ENCODE measurements at regions not wholly inside any gene's neighbourhood (a gene's known extent, or its start where the extent isn't known, plus 50 kb on each side); places are given as distances from the start of the nearest gene placed in this dataset.

DNA sequence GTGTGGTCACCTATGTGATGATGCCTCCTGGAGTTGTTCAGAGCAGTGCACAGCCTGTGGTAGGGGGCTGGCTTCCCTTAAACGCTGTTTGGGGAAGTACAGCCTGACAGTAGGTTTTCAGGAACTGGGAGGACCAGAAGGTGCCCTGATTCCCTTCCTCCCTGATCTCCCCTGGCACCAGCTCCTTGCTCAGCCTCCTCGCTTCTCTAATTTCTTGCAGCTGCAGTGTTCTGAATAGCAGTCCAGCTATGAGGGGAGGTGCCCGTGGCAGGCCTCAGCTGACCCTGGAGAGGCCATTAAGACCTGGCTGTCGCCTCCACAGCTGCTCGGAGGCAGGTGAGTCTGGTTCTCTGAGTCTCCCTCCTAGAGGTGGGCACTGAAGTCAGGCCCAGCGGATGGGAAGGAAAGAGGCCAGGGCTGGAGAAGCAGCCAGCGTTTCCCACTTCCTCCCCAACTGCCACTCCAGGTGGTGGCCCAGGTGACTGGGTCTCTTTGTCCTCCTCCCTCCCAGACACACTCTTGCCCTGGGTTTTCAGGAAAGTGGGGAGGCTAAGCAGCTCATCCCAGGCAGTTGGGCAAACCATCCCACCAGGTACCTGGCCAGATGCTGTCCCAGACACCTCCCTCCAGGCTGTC is 52.0 kb upstream of the RPL11 start:
- DNase-seq: no peak

DNA sequence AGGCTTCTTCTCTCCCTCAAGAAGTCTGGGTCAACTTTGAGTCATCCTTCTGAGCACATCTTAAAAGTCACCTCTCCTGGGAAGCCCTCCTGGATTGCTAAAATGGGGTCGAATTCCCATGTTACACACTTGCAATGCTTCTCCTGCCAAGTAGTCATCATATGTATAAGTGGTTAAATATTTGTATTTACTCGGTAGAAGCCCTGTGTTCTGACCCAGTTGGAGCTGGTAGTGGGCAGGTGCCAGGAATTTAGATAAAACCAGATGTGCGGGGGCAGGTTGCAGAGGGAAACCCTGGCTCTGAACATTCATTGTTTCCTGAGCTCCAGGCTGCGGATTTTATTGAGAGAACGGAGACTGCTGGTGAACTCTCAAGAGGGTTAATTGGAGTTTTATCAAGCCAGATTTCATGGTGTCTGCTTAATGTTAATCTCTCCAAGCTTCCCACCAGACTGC is 52.8 kb upstream of the RPL11 start:
- no peak for DNase-seq

DNA sequence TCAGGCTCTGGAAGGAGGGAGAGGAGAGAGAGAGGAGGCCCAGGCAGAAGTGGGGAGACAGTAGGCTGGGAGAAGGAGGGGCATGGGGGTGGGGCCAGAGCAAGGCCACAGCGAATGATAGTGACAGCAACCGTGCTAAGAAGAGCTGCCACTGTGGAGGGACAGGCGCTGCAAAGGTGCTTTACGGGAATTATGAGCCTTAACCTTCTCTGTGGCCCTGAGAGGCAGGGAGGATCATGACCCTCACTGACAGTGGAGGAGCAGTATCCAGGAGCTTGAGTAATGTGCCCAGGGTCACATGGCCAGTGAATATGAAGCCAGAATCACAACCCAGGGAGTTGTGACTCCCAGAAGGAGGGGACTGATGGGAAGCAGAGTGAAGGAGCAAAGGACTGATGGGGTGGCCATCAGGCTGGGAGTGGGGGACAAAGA is 53.4 kb upstream of the RPL11 start:
- no peak for DNase-seq

DNA sequence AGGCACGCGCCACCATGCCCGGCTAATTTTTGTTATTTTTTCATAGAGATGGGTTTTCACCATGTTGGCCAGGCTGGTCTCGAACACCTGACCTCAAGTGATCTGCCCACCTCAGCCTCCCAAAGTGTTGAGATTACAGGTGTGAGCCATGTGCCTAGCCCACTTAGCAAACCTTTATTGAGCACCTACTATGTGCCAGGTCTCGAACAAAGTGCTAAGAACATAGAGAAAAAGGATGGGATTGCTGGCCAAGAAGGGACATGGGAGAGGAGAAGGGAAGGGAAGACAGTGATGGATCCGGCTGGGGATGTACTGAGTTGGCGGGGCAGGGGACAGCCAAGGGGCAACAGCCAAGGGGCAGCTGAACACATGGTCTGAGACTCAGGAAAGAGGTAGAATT is 55.6 kb upstream of the RPL11 start:
- no peak for DNase-seq

DNA sequence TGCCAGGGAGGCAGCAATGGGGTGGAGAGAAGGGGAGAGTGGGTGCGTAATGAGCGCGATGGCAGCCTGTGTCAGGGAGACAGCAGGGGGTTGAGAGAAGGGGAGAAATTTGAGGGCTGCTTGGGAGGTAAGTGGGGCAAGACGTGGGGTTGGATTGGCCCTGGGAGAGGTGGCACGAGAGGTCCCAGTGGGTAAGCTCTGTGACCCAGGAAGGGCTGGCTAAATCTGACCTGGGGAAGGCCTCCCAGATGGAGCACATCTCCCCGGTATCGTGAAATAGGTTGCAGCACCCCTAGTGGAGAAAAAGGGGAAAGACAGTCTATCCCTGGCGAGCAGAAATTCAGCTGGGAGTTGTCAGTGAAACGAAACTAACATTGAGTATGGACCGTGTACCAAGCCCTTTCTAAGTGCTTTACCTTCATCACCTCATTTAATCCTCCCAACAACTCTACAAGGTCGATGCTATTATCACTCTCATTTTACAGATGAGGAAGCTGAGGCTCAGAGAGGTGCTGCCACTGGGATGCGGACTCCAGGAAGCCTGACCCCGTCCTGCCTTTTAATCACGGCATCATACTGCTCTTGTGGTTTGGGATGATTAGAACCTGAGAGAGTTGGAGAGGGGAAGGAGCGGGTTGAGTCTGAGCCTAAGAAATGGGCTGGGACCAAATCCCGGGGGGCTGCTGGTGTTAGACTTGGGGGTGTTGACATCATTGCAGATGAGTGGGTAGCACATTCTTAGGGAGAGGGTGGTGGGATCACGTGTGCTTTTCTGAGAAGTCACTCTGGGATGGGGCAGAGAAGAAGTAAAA is 56.6 kb upstream of the RPL11 start:
- DNase-seq: peak; percentile 86

DNA sequence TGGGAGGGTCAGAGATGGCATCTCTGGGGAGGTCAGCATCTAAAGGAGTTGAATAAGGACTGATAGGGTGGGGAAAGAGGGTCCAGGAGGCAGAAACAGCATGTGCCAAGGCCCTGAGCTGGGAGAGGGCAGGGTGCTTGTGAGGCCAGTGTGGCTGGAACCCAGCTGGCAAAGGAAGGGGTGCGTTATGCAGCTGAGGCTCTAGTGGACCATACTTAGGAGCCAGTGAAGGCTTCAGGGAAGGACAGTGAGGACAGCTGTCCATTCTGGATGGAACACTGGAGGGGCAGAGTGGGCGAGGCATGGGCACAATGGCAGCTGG is 57.1 kb upstream of the RPL11 start:
- no peak for DNase-seq

DNA sequence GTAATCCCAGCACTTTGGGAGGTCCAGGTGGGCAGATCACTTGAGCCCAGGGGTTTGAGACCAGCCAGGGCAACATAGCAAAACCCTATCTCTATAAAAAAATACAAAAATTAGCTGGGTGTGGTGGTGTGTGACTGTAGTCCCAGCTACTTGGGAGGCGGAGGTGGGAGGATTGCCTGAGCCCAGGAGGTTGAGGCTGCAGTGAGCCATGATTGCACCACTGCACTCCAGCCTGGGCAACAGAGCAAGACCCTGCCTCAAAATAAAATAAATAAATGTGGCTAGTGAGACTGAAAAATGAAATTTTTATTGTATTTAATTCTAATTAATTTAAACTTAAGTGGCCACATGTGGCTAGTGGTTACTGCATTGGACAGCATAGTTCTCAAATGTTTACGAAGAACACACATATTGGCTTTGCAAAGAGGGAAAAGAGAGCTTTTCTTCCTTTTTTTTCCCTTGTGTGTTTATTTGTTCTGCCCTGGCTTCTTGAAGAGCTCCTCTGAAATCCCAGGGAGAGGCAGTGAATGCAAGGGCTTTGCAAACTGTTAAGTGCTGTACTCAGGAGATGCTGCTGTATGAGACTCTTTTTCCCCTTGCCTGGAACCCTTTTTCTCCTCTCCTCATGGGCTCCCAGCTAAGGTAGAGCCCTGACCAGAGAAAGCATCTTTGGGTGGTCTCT is 59.0 kb upstream of the RPL11 start:
- no peak for DNase-seq

DNA sequence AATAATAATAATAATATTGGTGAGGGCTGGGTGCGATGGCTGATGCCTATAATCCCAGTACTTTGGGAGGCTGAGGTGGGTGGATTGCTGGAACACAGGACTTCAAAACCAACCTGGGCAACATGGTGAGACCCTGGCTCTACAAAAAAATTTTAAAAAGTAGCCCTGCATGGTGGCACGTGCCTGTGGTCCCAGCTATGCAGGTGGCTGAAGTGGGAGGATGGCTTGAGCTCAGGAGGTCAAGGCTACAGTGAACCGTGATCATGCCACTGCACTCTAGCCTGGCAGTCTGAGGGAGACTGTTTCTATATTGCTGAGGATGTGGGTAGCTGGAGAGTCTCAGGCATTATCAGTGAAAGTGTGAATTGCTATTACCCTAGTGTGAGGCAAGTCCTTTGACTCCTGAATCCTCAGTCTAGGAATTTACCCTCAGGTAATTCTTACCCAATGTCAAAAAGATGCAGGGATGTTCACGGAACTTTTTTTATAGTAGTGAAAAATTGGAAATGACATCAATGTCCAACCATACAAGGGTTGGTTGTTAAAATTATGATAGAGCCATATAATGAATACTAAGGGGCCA is 61.8 kb upstream of the RPL11 start:
- DNase-seq: no peak

DNA sequence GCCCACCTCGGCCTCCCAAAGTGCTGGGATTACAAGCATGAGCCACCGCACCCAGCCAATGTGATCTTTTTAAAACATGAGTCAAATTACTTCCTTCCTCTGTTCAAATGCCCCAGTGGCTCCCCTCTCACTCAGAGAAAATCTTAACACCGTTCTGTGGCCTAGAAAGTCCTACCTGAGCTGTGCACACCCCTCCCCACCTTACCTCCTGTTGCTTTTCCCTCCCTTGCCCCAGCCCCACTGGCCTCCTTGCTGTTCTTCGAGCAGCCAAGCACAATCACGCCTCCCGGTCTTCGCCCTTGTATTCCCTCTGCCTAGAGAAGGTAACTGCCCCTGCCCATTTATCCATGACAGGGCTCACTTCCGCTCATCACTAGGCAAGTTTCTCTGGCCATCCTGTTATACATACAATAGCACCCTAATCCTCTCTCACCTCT is 62.6 kb upstream of the RPL11 start:
- no peak for DNase-seq

DNA sequence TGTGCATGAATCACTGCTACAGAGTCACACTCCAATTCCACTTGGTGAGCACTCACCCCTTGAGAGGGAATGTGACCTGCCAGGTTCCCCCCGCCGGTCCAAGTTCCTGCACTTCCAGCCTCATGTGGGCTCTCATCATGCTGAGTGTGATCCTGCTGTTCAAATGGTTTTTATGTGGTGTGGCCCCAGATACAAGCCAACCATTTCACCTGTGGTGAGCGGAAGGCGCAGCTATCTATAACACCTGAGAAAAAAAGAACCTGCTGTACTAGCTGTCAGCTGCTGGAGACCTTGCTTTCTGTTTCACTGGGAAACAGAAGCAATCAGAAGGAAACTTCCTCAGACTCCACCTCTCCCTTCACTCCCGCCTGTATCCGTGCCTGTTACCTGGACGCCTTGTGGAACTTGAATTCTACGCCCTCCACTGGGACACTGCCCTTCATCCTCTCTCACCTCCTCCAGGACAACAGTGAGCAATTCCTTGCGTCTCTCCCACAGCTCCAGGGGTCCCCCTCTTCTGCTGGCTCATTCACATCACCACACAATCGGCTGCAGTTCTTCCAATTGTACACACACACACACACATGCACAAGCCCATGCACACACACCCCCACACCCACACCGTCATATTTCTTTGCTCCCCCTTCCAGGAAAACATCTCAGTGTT is 64.4 kb upstream of the RPL11 start:
- DNase-seq: peak; percentile 49

DNA sequence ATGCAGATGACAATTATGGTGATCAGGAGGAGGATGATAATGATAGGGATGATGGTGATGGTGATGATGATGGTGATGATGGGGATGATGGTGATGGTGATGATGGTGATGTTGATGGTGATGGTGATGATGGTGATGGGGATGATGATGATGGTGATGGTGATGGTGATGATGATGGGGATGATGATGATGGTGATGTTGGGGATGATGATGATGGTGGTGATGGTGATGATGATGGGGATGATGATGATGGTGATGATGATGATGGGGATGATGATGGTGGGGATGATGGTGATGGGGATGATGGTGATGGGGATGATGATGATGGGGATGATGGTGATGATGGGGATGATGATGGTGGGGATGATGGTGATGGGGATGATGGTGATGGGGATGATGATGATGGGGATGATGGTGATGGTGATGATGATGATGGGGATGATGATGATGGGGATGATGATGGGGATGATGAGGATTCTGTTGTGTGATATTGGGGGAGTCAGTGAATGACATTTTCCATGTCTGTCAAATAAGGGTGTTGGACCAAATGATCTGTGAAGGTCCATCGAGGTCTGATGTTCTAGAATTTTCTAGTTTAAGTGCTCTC is 65.6 kb upstream of the RPL11 start:
- no peak for DNase-seq

DNA sequence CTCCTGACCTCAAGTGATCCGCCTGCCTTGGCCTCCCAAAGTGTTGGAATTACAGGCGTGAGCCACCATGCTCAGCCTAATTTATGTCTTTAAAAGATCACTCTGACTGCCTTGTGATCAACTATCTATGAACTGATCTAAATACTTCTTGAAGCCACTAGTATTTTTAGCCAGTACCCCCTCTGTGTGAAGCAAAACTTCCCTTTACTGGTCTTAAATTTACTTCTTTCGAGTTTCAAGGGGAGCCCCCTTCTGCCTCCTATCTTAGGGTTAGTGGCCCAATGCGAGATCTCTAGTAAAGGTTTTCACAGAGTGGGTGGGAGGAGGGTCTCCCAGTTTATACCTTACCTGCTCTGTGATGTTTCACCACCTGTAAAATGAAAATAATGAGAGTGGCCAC is 66.1 kb upstream of the RPL11 start:
- DNase-seq: no peak

DNA sequence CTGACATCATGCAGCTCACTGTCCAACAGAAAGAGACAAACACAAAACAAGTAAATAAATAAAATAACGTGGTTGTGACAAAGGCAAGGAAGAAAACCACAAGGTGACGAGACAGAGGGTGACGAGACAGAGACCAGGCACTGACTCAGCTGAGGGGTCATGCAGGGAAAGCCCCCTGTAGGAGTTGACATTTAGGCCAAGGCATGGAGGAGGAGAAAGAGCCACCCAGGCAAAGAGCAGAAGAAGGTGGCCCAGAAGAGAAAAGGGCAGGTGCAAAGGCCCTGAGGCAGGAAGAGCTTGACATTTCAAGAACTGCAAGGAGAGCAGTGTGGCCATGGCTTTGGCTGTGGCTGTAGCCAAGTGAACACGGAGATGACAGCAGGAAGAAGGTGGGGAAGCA is 65.1 kb upstream of the ID3 start:
- no peak for DNase-seq

DNA sequence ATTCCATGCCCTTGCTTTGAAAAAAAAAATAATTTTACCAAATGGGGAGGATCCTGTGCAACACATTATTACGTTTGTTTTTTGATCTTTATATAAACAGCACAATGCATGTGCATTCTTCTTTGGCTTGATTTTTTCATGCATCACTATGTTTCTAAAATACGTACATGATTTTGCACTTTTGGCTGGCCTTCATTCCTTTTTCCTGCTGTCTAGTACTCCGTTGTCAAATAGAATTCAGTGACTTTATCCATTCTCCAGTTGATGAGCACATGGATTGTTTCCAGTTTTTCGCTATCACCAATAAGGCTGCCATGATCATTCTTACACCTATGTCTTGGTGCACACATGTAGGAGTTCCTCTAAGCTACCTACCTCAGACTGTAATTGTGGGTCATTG is 63.0 kb upstream of the ID3 start:
- DNase-seq: no peak

DNA sequence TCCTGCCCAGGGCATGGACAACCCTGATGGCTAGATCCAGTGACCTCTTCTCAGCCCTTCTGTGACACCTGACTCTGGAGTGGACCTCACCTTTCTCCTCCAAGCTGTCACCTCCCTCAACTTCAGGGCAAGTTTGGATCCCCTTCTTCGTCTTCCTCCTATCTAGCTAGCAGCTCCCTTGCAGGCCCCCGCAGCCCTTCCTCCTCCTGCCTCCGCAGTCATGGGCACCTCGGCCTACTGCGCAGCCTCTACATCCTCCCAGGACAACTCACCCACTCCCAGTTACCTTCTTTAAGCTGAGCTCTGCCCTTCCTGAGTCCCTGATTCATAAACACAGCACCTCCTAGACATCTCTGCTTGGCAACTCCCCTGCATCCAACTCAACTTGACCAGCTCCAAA is 61.3 kb upstream of the ID3 start:
- DNase-seq: no peak

DNA sequence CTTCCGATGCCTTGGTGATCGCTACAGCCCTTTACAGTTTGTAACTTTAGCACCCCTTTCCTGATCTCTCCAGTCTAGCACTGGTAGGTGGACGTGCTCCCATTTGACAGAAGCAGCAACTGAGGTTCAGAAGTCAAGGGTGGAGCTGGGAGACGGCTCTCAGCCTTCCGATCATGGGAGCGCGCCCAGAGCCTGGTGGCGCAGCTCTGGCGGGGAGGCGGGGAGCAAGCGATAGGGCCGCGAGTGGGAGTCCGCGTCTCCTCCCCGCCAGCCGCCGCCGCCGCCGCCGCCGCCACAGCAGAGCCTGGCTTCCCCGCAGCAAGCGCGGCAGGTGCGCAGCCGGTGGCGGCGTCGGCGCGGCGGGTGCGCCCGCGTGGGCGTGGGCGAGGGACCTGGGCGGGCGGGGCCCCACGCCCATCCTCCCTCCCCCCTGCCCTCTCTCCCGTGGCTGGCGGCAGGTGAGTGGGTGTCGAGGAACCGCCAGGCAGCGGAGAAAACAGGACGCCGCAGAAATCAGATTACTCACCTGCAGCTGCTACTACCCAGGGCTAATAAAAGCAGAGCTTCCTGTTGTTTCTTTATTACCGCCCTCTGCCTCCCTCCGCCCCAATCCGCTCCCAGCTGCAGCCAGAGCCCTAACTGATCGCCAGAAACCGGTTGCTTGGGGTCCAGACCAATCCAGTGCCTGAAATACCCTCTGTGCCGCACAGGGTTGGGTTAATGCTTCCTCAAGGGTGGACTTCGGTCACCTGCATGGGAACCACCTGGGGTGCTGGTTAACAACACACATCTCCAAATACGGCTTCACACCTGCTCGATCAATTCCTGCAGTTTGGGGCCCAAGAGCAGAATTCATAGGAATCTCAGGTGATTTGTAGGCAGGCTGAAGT is 60.2 kb upstream of the ID3 start:
- peak; percentile 90 for DNase-seq

DNA sequence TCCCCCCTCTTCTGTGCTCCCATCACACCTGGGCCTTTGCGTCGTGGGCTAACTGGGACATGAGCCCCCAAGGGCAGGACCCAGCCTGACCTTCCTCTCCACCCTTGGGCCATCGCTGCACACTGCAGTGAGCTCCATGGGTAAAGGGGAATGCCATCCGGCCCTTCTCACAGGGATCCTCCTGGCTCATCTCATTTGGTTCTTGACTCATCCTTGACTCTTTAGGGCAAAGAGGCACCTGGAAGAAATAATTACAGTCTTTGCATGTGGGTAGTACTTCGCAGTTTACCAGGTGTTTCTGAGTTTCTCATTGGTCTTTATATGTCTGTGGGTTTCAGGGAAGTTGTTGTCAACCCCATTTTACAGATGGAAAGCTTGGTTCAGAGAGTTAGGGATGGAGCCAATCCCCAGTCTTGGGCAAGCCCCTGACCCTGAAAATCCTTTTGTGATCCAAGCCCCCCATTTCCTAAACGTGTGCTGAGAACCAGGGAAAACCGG is 59.3 kb upstream of the ID3 start:
- DNase-seq: no peak

DNA sequence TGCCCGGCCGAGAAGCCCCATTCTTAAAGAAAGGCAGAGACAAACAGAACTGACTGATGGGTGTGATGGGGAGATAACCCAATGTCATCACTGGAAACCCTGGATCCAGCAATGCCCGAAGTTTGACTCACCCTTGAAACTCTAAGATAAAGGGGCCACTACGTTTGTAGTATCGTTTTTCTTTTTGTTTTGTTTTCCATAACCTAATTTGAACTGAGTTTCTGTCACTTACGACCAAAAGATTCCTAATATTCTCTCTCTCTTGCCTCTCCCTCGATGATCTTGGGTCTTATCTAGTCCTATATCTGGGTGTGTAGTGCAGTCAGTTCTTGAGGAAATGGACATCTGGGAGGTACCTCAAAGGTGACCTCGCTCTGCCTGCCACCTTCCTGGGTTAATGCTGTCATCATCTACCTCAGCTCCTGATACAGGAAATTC is 57.8 kb upstream of the ID3 start:
- no peak for DNase-seq

DNA sequence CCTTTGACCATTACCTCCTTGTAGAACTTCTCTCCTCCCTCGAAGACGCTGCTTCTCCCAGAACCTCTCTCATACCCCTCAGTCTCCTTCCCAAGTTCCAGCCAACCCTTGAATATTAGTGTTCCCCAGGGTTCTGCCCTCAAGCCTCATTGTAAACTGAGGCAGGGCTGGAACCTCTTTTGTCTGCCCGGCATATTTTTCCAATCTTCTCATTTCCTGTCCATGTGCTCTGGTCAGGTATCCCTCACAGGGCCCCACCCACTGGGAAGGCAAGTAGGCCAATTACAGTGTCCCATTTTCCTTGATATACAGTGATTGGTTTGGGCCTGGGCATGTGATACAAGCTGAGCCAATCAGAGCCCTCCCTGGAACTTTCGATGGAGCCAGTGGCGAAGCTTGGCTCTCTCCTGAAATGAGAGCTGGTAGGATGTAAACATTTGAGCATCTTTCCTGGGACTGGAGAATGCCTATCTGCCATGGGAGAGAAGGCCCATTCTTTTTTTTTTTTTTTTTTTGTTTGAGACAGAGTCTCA is 57.1 kb upstream of the ID3 start:
- DNase-seq: no peak

DNA sequence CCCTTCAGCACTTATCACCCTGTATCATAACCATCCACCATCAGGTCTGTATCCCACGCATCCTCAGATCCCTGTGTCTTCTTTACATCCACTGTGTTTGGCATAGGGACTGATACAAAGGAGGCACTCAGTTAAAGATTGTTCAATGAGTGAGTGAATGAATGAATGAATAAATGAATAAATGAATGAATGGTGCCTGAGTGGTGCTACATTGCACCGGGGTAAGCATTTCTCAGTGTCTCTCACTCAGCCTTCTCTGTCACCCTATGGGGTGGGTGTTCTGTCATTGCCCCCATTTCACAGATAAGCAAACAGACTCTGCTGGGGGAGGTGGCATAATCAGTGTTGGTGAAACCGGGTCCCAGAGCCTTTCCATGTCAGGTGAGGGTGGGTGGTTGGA is 56.6 kb upstream of the ID3 start:
- no peak for DNase-seq

DNA sequence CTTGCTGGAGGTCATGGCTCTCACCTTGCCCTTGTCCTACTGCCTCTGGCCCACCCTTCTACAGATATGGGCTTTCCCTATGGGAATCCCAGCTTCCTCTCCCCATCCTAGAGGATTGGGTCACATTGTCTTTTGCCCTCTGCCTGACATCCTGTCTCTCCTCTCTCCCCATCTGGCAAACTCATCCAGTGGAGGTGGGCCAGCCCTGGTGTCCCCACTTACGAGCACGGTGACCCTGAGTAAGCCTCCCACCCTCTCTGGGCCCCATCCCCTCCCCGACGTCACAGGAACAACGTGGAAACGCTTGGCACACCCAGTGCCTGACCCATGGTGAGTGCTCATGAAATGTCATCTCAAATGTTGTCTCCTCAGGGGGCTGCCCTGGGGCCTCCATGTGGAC is 56.1 kb upstream of the ID3 start:
- DNase-seq: no peak
